GM13976 (cell line): ENCODE measurements at regions not wholly inside any gene's neighbourhood (a gene's known extent, or its start where the extent isn't known, plus 50 kb on each side); places are given as distances from the start of the nearest gene placed in this dataset.

ENCODE experiments used
- DNase-seq: peaks from one replicate; pipeline ENCODE4 v3.0.0; 2012; ENCODE audit warnings: low spot score
- CTCF ChIP-seq: IDR thresholded peaks from 2 replicates; pipeline ENCODE4 v1.5.1; 2012; ENCODE audit warnings: borderline replicate concordance, mild to moderate bottlenecking; ENCODE audit not compliant: insufficient read depth; ENCODE audit errors: extremely low read depth, missing control alignments, control extremely low read depth
- in situ Hi-C: fragments of 300-500 bp; cut with MboI; formaldehyde crosslinking; loops from one replicate; pipeline ENCODE4 v1.12.0; 2022; ENCODE audit warnings: low sequenced_read_pairs, mixed read lengths, inconsistent platforms; ENCODE audit not compliant: unreplicated experiment

DNA sequence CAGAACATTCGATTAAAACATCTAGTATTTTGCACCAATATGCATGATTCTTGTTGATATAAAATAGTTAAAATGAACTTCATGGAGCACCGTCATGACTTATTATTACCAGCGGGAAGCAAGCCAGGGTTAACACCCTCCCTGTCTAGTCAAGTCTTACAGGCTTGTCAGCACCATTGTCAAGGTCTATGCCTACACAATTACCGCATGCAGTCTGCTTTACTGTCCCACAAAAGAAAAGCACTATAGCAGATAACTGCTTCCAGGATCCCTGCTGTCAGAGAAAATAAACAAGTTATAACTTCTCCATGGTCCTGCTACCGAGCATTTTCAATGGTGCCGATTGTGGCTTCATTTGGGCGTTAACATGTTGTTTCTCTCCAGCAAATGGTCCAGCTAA lies 968.0 kb upstream of the FAM98A start:
- DNase-seq, result no peak
- in situ Hi-C loops, result no loop called here
- no peak for TF ChIP-seq CTCF

GRCh38 chr2:34552337-34552736 lies 953.2 kb upstream of the FAM98A start:
- no peak for TF ChIP-seq CTCF
- in situ Hi-C loops, result no loop called here
- no peak for DNase-seq

DNA sequence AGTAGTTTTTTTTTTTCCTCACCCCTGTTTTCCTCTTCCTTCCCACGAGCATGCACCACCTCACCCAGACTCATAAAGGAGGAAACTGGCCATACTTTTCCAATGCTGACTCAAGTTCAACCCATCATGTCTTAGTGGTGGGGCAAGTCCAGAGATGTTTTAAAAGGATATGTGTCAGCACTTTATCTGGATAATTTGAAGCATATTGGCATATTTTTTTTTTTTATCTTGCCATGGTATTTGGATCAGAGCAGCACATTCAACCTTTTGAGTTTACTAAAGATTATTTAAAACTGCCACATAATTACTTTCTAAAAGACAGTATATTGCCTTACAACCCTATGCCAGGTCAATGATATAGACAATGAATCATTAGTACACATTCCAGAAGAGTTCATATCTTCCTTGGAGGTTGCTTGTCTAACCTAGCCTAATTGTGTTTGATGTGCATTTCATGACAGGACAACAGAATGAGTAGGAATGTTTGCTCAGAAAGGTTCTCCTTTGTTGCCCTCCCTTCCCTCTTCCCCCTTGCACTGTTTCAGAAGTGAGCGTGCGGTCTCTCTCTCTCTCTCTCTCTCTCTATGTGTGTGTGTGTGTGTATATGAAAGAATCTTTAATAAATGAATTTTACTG lies 950.7 kb upstream of the FAM98A start:
- in situ Hi-C loops, result no loop called here
- DNase-seq, result no peak
- no peak for TF ChIP-seq CTCF

DNA sequence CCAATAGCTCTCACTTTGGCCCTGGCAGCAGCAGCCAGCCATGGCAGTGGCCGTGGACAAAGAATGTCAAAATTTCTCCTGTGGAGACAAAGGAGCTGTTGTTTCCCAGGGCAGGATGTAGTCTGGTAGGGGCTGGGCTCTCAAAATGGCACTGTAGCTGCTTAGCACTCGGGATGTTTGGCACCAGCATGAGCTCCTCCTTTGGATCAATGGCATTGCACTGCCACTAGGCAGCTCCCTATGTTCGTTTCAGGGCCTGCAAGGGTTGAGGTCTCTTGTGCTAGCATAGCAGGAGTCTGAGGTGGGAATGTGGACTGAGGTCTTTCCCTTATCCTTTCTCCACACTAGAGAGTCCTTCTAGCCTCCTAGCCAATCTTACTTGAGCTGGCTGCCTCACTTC lies 948.8 kb upstream of the FAM98A start:
- TF ChIP-seq CTCF, result no peak
- in situ Hi-C loops, result no loop called here
- no peak for DNase-seq

DNA sequence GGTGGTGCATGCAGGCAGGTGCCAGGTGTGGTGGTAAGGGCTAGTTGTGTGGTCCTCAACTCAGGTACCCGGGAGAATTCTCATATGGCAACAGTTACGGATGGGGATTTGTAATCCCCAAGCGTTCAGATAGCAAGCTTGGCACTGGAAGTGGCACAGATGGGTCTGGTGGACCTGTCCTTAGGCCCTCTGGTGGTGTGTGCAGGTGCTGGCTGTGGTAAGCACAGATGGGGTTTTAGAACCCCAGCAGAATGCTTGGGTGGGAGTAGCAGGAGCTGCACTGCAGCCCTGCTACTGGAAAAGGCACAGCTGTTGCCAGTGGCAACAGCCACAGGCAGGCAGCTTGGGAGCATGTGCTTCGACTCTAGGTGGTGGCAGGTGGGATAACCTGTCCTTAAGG lies 948.2 kb upstream of the FAM98A start:
- in situ Hi-C loops, result no loop called here
- TF ChIP-seq CTCF, result no peak
- DNase-seq, result no peak

DNA sequence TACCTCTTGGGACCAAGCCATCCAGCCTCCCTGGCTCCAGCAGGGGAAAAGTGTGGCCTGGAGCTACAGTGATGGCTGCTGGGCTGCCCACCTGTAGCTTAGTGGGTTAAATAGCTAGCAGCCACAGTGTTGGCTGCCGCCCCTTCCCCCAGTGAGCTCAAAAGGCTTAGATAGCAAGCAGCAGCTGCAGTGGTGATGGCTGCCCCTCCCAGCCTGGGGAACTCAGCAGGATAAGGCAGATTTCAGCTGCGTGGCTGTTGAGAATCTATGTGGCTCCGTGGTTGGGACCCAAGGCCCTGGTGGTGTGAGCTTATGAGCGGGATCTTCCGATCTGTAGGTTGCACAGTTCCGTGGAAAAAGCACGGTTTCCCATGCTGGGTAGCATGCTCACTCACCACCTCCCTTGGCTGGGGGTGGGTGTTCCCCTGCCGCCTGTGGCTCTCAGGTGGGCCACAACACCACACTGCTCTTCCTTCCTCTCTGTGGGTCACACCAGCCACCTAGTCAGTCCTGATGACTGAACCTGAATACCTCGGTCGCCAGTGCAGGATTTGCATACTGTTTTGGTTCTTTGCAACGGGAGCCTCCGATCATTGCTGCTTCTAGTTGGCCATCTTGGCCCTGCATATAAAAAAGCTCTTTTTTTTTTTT lies 946.5 kb upstream of the FAM98A start:
- DNase-seq, result no peak
- in situ Hi-C loops, result no loop called here
- no peak for TF ChIP-seq CTCF
